ENCODE measurements at regions not wholly inside any gene's neighbourhood (a gene's known extent, or its start where the extent isn't known, plus 50 kb on each side); places are given as distances from the start of the nearest gene placed in this dataset.

DNA sequence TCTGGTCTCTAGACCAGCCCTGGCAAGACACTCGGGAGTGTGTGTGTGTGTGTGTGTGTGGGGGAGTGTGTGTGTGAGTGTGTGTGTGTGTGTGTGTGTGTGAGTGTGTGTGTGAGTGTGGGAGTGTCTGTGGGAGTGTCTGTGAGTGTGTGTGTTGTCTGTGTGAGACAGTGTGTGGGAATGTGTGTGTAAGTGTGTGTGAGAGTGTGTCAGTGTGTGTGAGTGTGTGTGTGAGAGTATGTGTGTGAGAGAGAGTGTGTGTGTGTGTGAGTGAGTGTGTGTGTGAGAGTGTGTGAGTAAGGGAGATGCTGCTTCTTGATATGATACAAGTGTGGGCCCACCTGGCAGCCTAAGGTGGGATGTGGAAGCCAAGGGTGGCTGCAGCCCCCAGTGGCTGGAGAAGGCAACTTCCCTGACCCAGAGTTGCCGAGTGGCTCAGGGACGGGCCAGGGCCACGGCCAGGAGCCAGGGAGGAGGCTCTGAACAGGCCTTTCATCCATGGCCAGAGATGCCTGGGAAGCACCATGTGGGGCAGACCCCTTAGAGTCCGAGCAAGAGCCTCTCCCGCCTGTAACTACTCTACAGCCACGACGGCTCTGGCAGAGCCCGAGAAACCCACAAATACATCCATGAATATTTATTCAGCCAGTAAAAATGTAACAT lies 159.3 kb upstream of the MYCN start:
- no peak overlapping the region for H3K9ac ChIP-seq (ENCODE audit: low read length)
- no peak for DNase-seq (ENCODE audit: low read depth)

DNA sequence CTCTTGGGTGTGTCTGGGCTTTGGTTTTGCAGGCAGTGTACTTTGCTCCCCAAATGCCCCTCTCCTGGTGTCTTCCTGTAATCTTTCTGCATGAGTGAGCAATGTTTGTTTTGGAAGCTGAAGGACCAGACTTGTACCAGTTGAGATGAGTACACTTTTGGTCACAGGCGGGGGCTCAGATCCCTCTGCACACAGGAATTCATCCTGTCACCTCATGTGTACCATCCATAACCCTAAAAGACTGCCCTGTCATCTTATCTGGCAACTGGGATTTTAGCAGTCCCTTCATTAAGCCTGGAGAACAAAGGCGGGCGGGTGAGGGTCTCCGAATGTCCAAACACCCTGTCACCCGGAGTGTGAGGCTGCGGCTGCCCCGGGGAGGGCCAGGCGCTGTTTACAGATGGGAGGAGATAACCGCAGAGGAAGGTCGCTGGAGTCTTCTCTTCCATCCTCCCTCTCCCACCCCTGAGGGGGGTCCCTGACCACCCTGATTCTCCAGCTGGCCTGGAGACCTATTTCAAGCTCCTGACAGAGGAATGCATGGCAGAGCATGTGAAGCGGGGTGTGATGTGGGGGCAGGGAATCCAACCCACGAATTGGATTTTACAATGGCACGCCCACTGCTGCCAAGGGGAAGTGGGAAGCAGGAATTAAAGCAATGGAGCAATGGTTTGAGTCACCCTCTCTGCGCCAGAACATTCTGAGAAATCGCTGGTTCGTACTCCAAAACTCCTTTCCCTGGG lies 158.2 kb upstream of the MYCN start:
- peaks cover 36% of the 10 kb centered on the region for H3K27me3 ChIP-seq (replicated peaks; ENCODE audit: control insufficient read depth, insufficient read depth, low read length)
- no peak for DNase-seq (ENCODE audit: low read depth)
- no peaks in the 10 kb centered on the region for H3K36me3 ChIP-seq (ENCODE audit: control insufficient read depth, insufficient read depth, low read length, severe bottlenecking)
- no peaks in the 10 kb centered on the region for H3K9me3 ChIP-seq (ENCODE audit: control insufficient read depth, low read length)
- H3K9ac ChIP-seq (ENCODE audit: low read length), result no peak overlapping the region
- no peak overlapping the region for H3K4me3 ChIP-seq (ENCODE audit: low read length)
- H3K4me1 ChIP-seq (ENCODE audit: control insufficient read depth, insufficient read depth, low read length), result no peaks in the 10 kb centered on the region

More for the DNA sequence above, 159.3 kb upstream of the MYCN start:
- Histone ChIP-seq H3K36me3 (ENCODE audit: control insufficient read depth, insufficient read depth, low read length, severe bottlenecking) (no peaks in the 10 kb centered on the region), H3K27me3 (replicated peaks; ENCODE audit: control insufficient read depth, insufficient read depth, low read length) (peaks cover 35% of the 10 kb centered on the region), H3K4me3 (ENCODE audit: low read length) (no peak overlapping the region), H3K9me3 (ENCODE audit: control insufficient read depth, low read length) (no peaks in the 10 kb centered on the region), H3K4me1 (ENCODE audit: control insufficient read depth, insufficient read depth, low read length) (peaks cover 7% of the 10 kb centered on the region)

DNA sequence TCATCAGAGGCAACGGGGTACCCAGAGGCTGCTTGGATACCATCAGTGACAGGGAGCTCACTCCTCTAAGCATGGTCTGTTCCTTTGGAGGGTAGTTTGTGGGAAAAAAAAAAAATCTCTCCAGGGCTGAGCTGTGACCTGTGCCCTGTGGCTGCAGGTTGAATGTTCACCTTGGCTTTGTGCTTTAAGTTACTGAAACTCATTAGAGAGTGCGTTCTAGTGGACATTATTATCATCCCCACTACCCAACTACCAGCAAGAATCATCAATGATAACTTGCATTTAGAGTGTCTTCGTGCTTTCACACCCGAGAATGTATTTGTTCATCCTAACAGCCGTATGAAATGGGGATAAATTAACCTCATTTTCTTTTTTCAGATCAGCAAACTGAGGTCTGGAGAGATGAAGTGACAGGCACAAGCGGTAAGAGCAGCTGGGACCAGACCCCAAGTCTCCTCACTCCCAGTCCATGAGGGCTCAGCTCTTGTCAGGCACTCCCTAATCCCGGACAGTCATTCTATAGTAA lies 157.5 kb upstream of the MYCN start:
- peaks cover 36% of the 10 kb centered on the region for H3K27me3 ChIP-seq (replicated peaks; ENCODE audit: control insufficient read depth, insufficient read depth, low read length)
- no peaks in the 10 kb centered on the region for H3K9me3 ChIP-seq (ENCODE audit: control insufficient read depth, low read length)
- no peak overlapping the region for H3K4me3 ChIP-seq (ENCODE audit: low read length)
- no peaks in the 10 kb centered on the region for H3K4me1 ChIP-seq (ENCODE audit: control insufficient read depth, insufficient read depth, low read length)
- no peak for DNase-seq (ENCODE audit: low read depth)
- H3K36me3 ChIP-seq (ENCODE audit: control insufficient read depth, insufficient read depth, low read length, severe bottlenecking), result no peaks in the 10 kb centered on the region
- H3K9ac ChIP-seq (ENCODE audit: low read length), result no peak overlapping the region

DNA sequence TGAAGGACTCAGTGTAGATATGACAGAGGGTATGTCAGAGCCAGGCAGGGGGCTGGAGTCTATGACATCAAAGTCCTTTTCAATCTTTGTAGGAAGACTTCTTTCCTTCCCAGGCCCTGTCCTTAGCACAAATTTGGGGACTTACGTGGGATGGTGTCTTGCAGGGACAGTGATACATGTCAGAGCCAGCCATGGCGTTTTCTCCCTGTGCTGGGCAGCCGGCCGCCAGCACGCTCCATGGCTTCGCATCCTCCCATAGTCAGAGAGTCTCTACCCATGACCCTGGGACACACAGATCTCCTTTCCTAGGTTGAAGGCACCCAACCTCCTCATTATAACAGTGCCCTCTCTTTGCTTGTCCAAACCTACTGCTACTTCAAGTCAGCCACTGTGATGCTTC lies 156.9 kb upstream of the MYCN start:
- no peak overlapping the region for H3K4me3 ChIP-seq (ENCODE audit: low read length)
- no peak overlapping the region for H3K9ac ChIP-seq (ENCODE audit: low read length)
- DNase-seq (ENCODE audit: low read depth), result no peak
- peaks cover 36% of the 10 kb centered on the region for H3K27me3 ChIP-seq (replicated peaks; ENCODE audit: control insufficient read depth, insufficient read depth, low read length)
- H3K4me1 ChIP-seq (ENCODE audit: control insufficient read depth, insufficient read depth, low read length), result no peaks in the 10 kb centered on the region
- H3K36me3 ChIP-seq (ENCODE audit: control insufficient read depth, insufficient read depth, low read length, severe bottlenecking), result no peaks in the 10 kb centered on the region
- H3K9me3 ChIP-seq (ENCODE audit: control insufficient read depth, low read length), result no peaks in the 10 kb centered on the region

DNA sequence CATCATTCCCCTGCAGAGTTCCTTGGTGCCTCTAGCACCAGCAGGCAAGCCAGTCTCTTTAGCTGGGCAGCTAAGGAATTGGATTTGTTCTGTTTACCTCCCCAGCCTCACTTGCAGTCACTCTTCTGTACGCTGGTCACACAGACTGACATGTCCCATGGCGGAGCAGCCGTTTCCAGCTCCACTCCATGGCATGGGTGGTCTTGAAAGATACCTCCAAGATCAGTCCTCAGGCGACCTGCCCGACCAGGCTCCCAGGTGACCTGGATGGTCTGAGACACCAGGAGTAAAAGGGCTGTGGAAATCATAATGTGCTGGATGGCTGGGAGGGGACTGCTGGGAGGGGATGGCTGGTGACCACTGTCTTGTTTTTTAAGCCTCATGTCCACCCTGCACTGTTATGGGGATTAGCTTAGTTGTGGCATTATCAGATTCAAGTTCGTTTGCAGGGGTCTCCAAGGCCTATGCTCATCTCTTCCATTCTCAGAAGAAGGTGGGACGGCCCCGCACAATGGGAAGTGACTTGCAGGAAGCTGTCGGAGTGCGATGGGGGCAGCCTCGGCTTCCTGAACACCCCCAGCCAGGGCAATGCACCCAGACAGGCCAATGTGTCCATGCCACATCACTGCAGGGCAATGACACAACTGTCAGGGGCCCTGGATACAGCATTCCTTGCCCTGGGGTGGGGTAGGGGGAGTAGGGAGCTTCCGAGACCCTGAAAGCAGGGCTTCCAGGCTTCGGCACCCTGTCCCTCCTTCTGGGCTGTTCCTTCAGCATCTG lies 156.1 kb upstream of the MYCN start:
- DNase-seq (ENCODE audit: low read depth), result no peak
- H3K4me3 ChIP-seq (ENCODE audit: low read length), result no peak overlapping the region
- peaks cover 36% of the 10 kb centered on the region for H3K27me3 ChIP-seq (replicated peaks; ENCODE audit: control insufficient read depth, insufficient read depth, low read length)
- H3K4me1 ChIP-seq (ENCODE audit: control insufficient read depth, insufficient read depth, low read length), result no peaks in the 10 kb centered on the region
- no peaks in the 10 kb centered on the region for H3K9me3 ChIP-seq (ENCODE audit: control insufficient read depth, low read length)
- H3K36me3 ChIP-seq (ENCODE audit: control insufficient read depth, insufficient read depth, low read length, severe bottlenecking), result no peaks in the 10 kb centered on the region
- no peak overlapping the region for H3K9ac ChIP-seq (ENCODE audit: low read length)

DNA sequence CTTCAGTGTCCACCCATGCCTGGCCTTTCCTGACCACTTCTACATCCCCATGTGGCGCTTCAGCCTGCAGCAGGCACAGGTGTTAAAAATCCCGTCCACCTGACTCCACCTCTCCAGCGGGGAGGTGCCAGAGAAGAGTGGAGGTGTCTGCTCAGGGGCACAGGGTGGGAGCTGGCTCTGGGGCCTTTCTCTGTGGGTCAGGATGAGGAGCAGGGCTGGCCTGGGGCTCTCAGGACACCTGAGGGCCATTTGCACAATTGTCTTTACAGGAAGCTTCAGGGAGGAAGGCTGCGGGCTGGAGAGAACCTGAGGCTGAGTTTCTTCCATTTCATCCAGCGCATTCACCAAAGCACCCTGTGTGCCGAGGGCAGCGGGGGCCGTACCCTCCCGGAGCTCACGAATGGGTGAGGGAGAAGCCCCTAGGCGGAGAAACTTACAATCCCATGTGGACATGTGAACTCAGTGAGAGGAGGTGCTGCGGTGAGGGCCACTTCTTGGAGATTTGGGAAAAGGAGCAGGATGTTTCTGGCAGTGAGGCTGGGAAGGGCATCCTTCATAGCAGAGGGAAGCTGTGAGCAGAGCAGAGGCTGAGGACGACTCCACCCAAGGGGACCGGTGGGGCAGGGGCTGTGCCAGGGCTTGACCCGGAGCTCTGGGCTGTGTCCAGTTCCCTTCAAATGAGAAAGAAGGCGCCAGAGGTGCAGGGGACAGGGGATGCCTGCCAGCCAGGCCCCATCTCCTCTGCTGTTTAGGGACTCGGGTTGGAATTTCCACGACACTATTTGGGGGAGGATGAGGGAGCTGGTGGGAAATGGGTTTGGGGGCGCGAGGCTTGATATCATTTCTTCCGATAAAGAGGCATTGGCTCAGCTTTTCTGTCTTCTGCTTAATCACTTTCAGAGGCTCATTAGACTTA lies 155.2 kb upstream of the MYCN start:
- H3K9ac ChIP-seq (ENCODE audit: low read length), result no peak overlapping the region
- DNase-seq (ENCODE audit: low read depth), result no peak
- peaks cover 32% of the 10 kb centered on the region for H3K27me3 ChIP-seq (replicated peaks; ENCODE audit: control insufficient read depth, insufficient read depth, low read length)
- H3K4me3 ChIP-seq (ENCODE audit: low read length), result no peak overlapping the region
- no peaks in the 10 kb centered on the region for H3K36me3 ChIP-seq (ENCODE audit: control insufficient read depth, insufficient read depth, low read length, severe bottlenecking)
- H3K4me1 ChIP-seq (ENCODE audit: control insufficient read depth, insufficient read depth, low read length), result no peaks in the 10 kb centered on the region
- H3K9me3 ChIP-seq (ENCODE audit: control insufficient read depth, low read length), result no peaks in the 10 kb centered on the region

DNA sequence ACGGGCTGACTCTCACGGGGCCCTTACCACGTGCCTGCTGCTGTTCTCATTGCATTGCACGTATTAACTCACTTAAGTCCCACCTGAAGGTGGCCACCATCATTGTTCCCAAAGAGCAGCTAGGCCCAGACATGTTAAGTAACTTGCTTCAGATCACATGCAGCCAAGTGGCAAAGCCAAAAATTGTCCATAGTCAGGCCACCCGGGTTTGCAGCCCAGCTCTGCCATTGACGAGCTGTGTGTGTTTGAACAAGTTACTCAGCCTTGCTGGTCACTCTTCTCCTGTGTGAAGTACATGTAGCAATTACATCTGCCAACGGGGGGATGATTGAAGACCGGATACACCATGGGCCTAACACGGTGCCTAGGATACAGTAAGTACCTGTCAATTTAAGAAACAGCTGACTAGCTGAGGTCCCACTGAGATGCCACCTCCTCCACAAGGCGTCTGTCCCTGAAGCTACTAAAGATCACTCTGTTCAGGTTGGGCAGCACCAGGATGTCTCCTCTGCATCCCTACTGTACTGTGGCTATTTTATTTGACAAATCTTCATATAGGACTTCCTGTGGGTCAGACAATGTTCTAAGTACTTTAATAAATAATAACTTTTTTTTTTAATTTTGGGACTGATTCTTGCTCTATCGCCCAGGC lies 154.2 kb upstream of the MYCN start:
- Histone ChIP-seq H3K4me3 (ENCODE audit: low read length) (no peak overlapping the region), H3K4me1 (ENCODE audit: control insufficient read depth, insufficient read depth, low read length) (no peaks in the 10 kb centered on the region), H3K36me3 (ENCODE audit: control insufficient read depth, insufficient read depth, low read length, severe bottlenecking) (no peaks in the 10 kb centered on the region), H3K27me3 (replicated peaks; ENCODE audit: control insufficient read depth, insufficient read depth, low read length) (peaks cover 32% of the 10 kb centered on the region), H3K9ac (ENCODE audit: low read length) (no peak overlapping the region), H3K9me3 (ENCODE audit: control insufficient read depth, low read length) (no peaks in the 10 kb centered on the region)
- no peak for DNase-seq (ENCODE audit: low read depth)

DNA sequence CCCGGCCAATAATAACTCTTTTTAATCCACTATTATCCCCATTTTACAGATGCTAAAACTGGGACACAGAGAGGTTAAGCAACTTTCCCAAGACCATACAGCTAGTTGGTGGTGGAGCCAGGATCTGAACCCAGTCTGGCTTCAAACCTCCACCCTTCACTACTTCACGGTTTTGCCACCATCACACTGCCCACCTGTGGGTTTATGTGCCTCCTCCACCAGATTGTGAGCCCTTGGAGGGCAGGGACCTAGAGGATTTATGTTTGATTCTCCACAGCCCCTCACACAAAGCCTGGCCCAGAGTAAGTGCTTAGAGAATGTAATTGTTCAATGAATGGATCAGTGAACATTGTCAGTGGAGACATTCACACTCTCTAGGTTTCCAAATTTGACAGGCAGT lies 153.4 kb upstream of the MYCN start:
- H3K4me1 ChIP-seq (ENCODE audit: control insufficient read depth, insufficient read depth, low read length), result no peaks in the 10 kb centered on the region
- H3K9me3 ChIP-seq (ENCODE audit: control insufficient read depth, low read length), result no peaks in the 10 kb centered on the region
- H3K4me3 ChIP-seq (ENCODE audit: low read length), result no peak overlapping the region
- no peaks in the 10 kb centered on the region for H3K36me3 ChIP-seq (ENCODE audit: control insufficient read depth, insufficient read depth, low read length, severe bottlenecking)
- peaks cover 28% of the 10 kb centered on the region for H3K27me3 ChIP-seq (replicated peaks; ENCODE audit: control insufficient read depth, insufficient read depth, low read length)
- no peak overlapping the region for H3K9ac ChIP-seq (ENCODE audit: low read length)
- DNase-seq (ENCODE audit: low read depth), result no peak

DNA sequence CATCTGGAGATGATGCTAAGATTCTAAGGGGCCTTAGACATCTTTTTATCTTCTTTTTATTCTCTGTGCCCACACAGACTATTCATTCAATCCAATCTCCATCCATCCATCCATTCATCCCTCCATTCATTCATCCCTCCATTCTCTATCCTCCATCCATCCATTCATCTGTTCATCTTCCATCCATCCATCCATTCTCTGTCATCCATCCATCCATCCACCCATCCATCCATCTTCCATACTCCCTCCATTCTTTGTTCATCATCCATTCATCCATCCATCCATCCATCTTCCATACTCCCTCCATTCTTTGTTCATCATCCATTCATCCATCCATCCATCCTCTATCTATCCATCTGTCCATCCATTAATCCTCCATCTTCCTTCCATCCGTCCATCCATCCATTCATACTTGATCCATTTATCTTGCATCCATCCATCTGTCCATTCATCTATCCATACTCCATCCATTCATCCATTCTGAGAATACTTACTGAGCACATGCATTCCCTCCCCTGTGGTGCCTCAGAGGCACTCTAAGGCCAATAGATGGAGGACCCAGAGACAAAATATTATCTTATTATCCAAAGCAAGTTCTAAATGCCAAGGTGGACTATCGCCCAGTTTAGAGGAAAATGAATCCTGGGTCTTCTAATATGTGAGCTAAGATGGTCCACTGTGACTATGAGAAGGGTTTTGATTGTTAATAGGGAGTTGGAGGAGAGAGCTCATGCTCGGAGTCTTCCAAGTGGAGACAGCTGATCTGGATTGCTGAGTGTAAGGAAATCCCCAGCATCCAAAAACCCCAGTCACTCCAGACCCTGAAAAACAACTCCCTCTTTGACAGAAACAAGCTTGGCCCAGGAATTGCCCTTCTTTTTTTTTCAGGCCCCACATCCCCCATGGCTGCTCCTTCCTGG lies 152.6 kb upstream of the MYCN start:
- H3K4me3 ChIP-seq (ENCODE audit: low read length), result no peak overlapping the region
- peaks cover 26% of the 10 kb centered on the region for H3K27me3 ChIP-seq (replicated peaks; ENCODE audit: control insufficient read depth, insufficient read depth, low read length)
- no peaks in the 10 kb centered on the region for H3K4me1 ChIP-seq (ENCODE audit: control insufficient read depth, insufficient read depth, low read length)
- no peaks in the 10 kb centered on the region for H3K36me3 ChIP-seq (ENCODE audit: control insufficient read depth, insufficient read depth, low read length, severe bottlenecking)
- H3K9ac ChIP-seq (ENCODE audit: low read length), result no peak overlapping the region
- no peak for DNase-seq (ENCODE audit: low read depth)
- H3K9me3 ChIP-seq (ENCODE audit: control insufficient read depth, low read length), result no peaks in the 10 kb centered on the region

DNA sequence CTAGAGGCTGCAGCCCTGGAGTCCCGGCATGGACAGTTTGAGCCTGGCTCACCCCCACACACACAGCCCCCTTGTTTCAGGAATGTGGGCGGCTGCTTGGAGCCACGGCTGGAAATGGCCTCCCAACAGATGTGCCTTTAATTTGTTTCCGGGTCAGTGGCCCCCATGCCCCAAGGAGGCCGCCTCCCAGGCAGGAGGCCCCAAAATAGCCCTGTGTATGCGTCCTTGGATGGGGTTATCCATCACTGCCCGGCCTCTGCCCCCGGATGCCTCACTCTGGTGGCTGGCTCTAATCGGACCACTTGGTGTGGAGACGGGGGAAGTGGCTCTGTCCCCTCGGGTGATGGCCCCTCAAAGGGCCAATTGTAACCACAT lies 151.9 kb upstream of the MYCN start:
- no peak for DNase-seq (ENCODE audit: low read depth)

More for the DNA sequence above, 151.9 kb upstream of the MYCN start:
- H3K9me3 ChIP-seq (ENCODE audit: control insufficient read depth, low read length), result no peaks in the 10 kb centered on the region
- H3K9ac ChIP-seq (ENCODE audit: low read length), result no peak overlapping the region
- no peaks in the 10 kb centered on the region for H3K4me1 ChIP-seq (ENCODE audit: control insufficient read depth, insufficient read depth, low read length)
- no peaks in the 10 kb centered on the region for H3K36me3 ChIP-seq (ENCODE audit: control insufficient read depth, insufficient read depth, low read length, severe bottlenecking)
- peaks cover 22% of the 10 kb centered on the region for H3K27me3 ChIP-seq (replicated peaks; ENCODE audit: control insufficient read depth, insufficient read depth, low read length)
- no peak overlapping the region for H3K4me3 ChIP-seq (ENCODE audit: low read length)
